GM18520 (cell line): ENCODE measurements at regions not wholly inside any gene's neighbourhood (a gene's known extent, or its start where the extent isn't known, plus 50 kb on each side); places are given as distances from the start of the nearest gene placed in this dataset.

Experiments
- ATAC-seq: cut with Tn5 transposase; IDR thresholded peaks from one replicate; pipeline ENCODE4 v1.9.1; 2021; ENCODE audit not compliant: unreplicated experiment

- ATAC-seq, result no peak
Observed at GRCh38 chr11:10908215-10908951, 50.5 kb upstream of the ZBED5 start.
